ENCODE measurements at regions not wholly inside any gene's neighbourhood (a gene's known extent, or its start where the extent isn't known, plus 50 kb on each side); places are given as distances from the start of the nearest gene placed in this dataset.

- Histone ChIP-seq H3K27me3 (no peaks in the 10 kb centered on the region), H3K27ac (no peak overlapping the region), H3K4me3 (no peak overlapping the region), H3K36me3 (no peaks in the 10 kb centered on the region), H3K4me1 (no peaks in the 10 kb centered on the region), H3K9me3 (no peaks in the 10 kb centered on the region)
- TF ChIP-seq, protein P1, sequence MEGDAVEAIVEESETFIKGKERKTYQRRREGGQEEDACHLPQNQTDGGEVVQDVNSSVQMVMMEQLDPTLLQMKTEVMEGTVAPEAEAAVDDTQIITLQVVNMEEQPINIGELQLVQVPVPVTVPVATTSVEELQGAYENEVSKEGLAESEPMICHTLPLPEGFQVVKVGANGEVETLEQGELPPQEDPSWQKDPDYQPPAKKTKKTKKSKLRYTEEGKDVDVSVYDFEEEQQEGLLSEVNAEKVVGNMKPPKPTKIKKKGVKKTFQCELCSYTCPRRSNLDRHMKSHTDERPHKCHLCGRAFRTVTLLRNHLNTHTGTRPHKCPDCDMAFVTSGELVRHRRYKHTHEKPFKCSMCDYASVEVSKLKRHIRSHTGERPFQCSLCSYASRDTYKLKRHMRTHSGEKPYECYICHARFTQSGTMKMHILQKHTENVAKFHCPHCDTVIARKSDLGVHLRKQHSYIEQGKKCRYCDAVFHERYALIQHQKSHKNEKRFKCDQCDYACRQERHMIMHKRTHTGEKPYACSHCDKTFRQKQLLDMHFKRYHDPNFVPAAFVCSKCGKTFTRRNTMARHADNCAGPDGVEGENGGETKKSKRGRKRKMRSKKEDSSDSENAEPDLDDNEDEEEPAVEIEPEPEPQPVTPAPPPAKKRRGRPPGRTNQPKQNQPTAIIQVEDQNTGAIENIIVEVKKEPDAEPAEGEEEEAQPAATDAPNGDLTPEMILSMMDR (IDR thresholded peaks at IDR 0.05): no peak
- TF ChIP-seq POLR2AphosphoS5 (IDR thresholded peaks at IDR 0.05) (no peak), EP300 (IDR thresholded peaks at IDR 0.05) (no peak), POLR2A (IDR thresholded peaks at IDR 0.05) (no peak)
- no peak for DNase-seq
- intact Hi-C loops (cut with DNase I): no loop called here
- WGBS, 2 donors: 3 to 19% methylated on average over 1 of the region's 1 CpG
Observed at GRCh38 chr4:166413356-166413755, 540.3 kb downstream of the TLL1 start.

GRCh38 chr4:166414431-166414830 is 541.4 kb downstream of the TLL1 start:
- Histone ChIP-seq H3K27ac (no peak overlapping the region), H3K27me3 (no peaks in the 10 kb centered on the region), H3K36me3 (no peaks in the 10 kb centered on the region), H3K9me3 (no peaks in the 10 kb centered on the region), H3K4me1 (no peaks in the 10 kb centered on the region), H3K4me3 (no peak overlapping the region)
- no peak for TF ChIP-seq EP300 (IDR thresholded peaks at IDR 0.05)
- TF ChIP-seq POLR2A (IDR thresholded peaks at IDR 0.05): no peak
- no peak for TF ChIP-seq POLR2AphosphoS5 (IDR thresholded peaks at IDR 0.05)
- TF ChIP-seq, protein P1 (IDR thresholded peaks at IDR 0.05): no peak
- no peak for DNase-seq
- intact Hi-C loops (cut with DNase I): no loop called here
- WGBS, 2 donors: 71 to 76% methylated on average over 1 of the region's 1 CpG

- intact Hi-C loops (cut with DNase I): no loop called here
- TF ChIP-seq EP300 (IDR thresholded peaks at IDR 0.05) (no peak), POLR2AphosphoS5 (IDR thresholded peaks at IDR 0.05) (no peak), POLR2A (IDR thresholded peaks at IDR 0.05) (no peak)
- TF ChIP-seq, protein P1 (IDR thresholded peaks at IDR 0.05): no peak
- no peaks in the 10 kb centered on the region for H3K36me3 ChIP-seq
- 84 to 87% methylated on average over 4 of the region's 4 CpGs for WGBS, 2 donors
- DNase-seq: no peak
- no peaks in the 10 kb centered on the region for H3K9me3 ChIP-seq
- no peaks in the 10 kb centered on the region for H3K27me3 ChIP-seq
- no peaks in the 10 kb centered on the region for H3K4me1 ChIP-seq
- H3K4me3 ChIP-seq: no peak overlapping the region
- H3K27ac ChIP-seq: no peak overlapping the region
Observed at GRCh38 chr4:166415749-166416148, 542.7 kb downstream of the TLL1 start.

DNA sequence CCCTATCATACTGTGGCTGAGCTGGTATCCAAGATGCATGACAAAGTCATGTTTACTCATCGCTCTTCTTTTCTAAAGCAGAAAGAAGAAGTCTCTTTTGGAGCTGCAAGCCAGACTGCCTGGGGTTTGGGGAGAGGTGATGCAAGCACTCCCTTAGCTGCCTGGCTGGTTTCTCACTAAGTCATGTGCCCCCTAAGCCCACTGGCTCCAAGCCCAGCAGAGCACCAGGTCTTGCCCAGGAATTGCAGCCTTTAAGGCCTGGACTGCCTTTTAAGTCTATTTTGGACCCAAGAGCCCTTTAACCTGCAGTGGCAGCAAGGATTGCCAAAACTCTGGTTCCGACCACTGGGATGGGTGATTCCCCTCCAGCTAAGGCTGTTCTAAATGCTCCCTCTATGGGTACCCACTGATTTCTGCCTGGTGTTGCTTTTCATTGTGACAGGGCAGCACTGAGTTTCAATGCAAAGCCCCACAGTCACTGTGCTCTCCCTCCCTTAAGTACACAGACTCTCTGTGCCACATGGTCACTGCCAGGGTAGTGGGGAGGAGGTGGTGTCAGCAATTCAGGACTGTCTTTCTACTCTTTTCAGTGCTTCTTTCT is 548.6 kb downstream of the TLL1 start:
- Histone ChIP-seq H3K36me3 (no peaks in the 10 kb centered on the region), H3K4me3 (no peak overlapping the region), H3K27me3 (no peaks in the 10 kb centered on the region), H3K27ac (no peak overlapping the region), H3K4me1 (no peaks in the 10 kb centered on the region), H3K9me3 (no peaks in the 10 kb centered on the region)
- 91% methylated on average over 2 of the region's 2 CpGs for WGBS, 2 donors
- intact Hi-C loops (cut with DNase I): no loop called here
- no peak for DNase-seq
- TF ChIP-seq EP300 (IDR thresholded peaks at IDR 0.05) (no peak), POLR2A (IDR thresholded peaks at IDR 0.05) (no peak), POLR2AphosphoS5 (IDR thresholded peaks at IDR 0.05) (no peak)
- TF ChIP-seq, protein P1 (IDR thresholded peaks at IDR 0.05): no peak

GRCh38 chr4:166422475-166422874 is 549.4 kb downstream of the TLL1 start:
- no peak for TF ChIP-seq EP300 (IDR thresholded peaks at IDR 0.05)
- TF ChIP-seq, protein P1 (IDR thresholded peaks at IDR 0.05): no peak
- no peak for TF ChIP-seq POLR2AphosphoS5 (IDR thresholded peaks at IDR 0.05)
- no peak for TF ChIP-seq POLR2A (IDR thresholded peaks at IDR 0.05)
- H3K36me3 ChIP-seq: no peaks in the 10 kb centered on the region
- intact Hi-C loops (cut with DNase I): no loop called here
- no peaks in the 10 kb centered on the region for H3K9me3 ChIP-seq
- no peaks in the 10 kb centered on the region for H3K4me1 ChIP-seq
- no peak for DNase-seq
- WGBS, 2 donors: 94% methylated on average over 1 of the region's 1 CpG
- H3K4me3 ChIP-seq: no peak overlapping the region
- H3K27me3 ChIP-seq: no peaks in the 10 kb centered on the region
- no peak overlapping the region for H3K27ac ChIP-seq

Data from sigmoid colon (tissue), 6 donors.